Stimulated activated CD4-positive, alpha-beta T cell treated with anti-CD3 and anti-CD28 coated beads, Interleukin-2, amount 100 ng/mL, for 24 hours (primary cell): ENCODE measurements at regions not wholly inside any gene's neighbourhood (a gene's known extent, or its start where the extent isn't known, plus 50 kb on each side); places are given as distances from the start of the nearest gene placed in this dataset.

Source experiments
- DNase-seq, 2 donors: peaks; one replicate each; pipeline ENCODE4 v3.0.0-alpha.2; 2020

GRCh38 chr2:14123436-14124103, 508.9 kb upstream of the LRATD1 start:
- DNase-seq: no peak

- no peak for DNase-seq
Observed at GRCh38 chr2:14125624-14126293, 506.8 kb upstream of the LRATD1 start.

- DNase-seq: no peak
Observed at GRCh38 chr2:14126846-14127245, 505.7 kb upstream of the LRATD1 start.

- no peak for DNase-seq
Observed at GRCh38 chr2:14127765-14128164, 504.8 kb upstream of the LRATD1 start.

- no peak for DNase-seq
Observed at GRCh38 chr2:14132386-14132785, 500.1 kb upstream of the LRATD1 start.

GRCh38 chr2:14134771-14135170, 497.7 kb upstream of the LRATD1 start:
- no peak for DNase-seq

GRCh38 chr2:14136030-14136429, 496.5 kb upstream of the LRATD1 start:
- no peak for DNase-seq

GRCh38 chr2:14137643-14138042, 494.9 kb upstream of the LRATD1 start:
- DNase-seq: no peak

- no peak for DNase-seq
Observed at GRCh38 chr2:14140009-14140550, 492.4 kb upstream of the LRATD1 start.

GRCh38 chr2:14143435-14143834, 489.1 kb upstream of the LRATD1 start:
- DNase-seq: no peak

GRCh38 chr2:14148216-14148615, 484.3 kb upstream of the LRATD1 start:
- DNase-seq: no peak

- no peak for DNase-seq
Observed at GRCh38 chr2:14157816-14158215, 474.7 kb upstream of the LRATD1 start.

GRCh38 chr2:14180333-14180732, 452.2 kb upstream of the LRATD1 start:
- DNase-seq: no peak

- no peak for DNase-seq
Observed at GRCh38 chr2:14182227-14182946, 450.1 kb upstream of the LRATD1 start.

- DNase-seq: no peak
Observed at GRCh38 chr2:14185906-14186305, 446.6 kb upstream of the LRATD1 start.

GRCh38 chr2:14188446-14188845, 444.1 kb upstream of the LRATD1 start:
- no peak for DNase-seq

GRCh38 chr2:14189929-14190328, 442.6 kb upstream of the LRATD1 start:
- no peak for DNase-seq

- DNase-seq: no peak
Observed at GRCh38 chr2:14194233-14194632, 438.3 kb upstream of the LRATD1 start.

GRCh38 chr2:14197293-14197692, 435.2 kb upstream of the LRATD1 start:
- no peak for DNase-seq

- no peak for DNase-seq
Observed at GRCh38 chr2:14199040-14199439, 433.5 kb upstream of the LRATD1 start.

- DNase-seq: no peak
Observed at GRCh38 chr2:14219306-14219705, 413.2 kb upstream of the LRATD1 start.

GRCh38 chr2:14220101-14220500, 412.4 kb upstream of the LRATD1 start:
- DNase-seq: no peak

GRCh38 chr2:14221466-14221865, 411.1 kb upstream of the LRATD1 start:
- DNase-seq: no peak

GRCh38 chr2:14223576-14223975, 408.9 kb upstream of the LRATD1 start:
- no peak for DNase-seq
